Right cardiac atrium (tissue), 5 donors: ENCODE measurements at regions not wholly inside any gene's neighbourhood (a gene's known extent, or its start where the extent isn't known, plus 50 kb on each side); places are given as distances from the start of the nearest gene placed in this dataset.
"Not testable (repeated sequence)": the region's sequence is repeated elsewhere in the genome, so short reads cannot be mapped to it uniquely, and the experiment has no call there.

ENCODE experiments used
- ATAC-seq, 2 donors: fragments of 200-7000 bp; cut with Tn5 transposase; one replicate each; pipeline versions ENCODE4 v1.8.0 to v1.9.1; 2020; ENCODE audit warnings: moderate library complexity in 2 of 2, mild to moderate bottlenecking in 1 of 2
- DNase-seq, 3 donors: peaks; one replicate each; pipeline ENCODE4 v3.0.0-alpha.2; 2020
- H3K27ac ChIP-seq: one replicate; pipeline ENCODE4 v1.5.1; 2013; ENCODE audit warnings: mild to moderate bottlenecking, low read length, control low read depth, moderate library complexity
- H3K27me3 ChIP-seq: one replicate; pipeline ENCODE4 v1.6.1; 2013; ENCODE audit not compliant: control insufficient read depth, insufficient read depth
- H3K4me1 ChIP-seq: one replicate; pipeline ENCODE4 v1.6.1; 2013; ENCODE audit warnings: low read length; ENCODE audit not compliant: control insufficient read depth, insufficient read depth
- H3K4me3 ChIP-seq: one replicate; pipeline ENCODE4 v1.5.1; 2013; ENCODE audit warnings: low read length, control low read depth
- H3K9me3 ChIP-seq: one replicate; pipeline ENCODE4 v1.6.1; 2013; ENCODE audit warnings: low read length; ENCODE audit not compliant: control insufficient read depth
- WGBS: extraction: QIAGEN DNeasy Blood & Tissue Kit; methylation state at CpG from one replicate; pipeline ENCODE4 v1.1.7; 2013; 5-methylcytosine and 5-hydroxymethylcytosine counted together
- intact Hi-C, 4 donors: fragments of 100-400 bp; cut with DNase I; formaldehyde crosslinking; loops; one replicate each; pipeline versions ENCODE4 v1.11.0 to v1.14.0; 2022 to 2023
- donor health status: healthy with polysubstance abuse.
- donor health status: DM: no; HTN: yes; CAD: no.
- donor health status: DM: no; HTN: no; CAD: no.
- donor health status: DM: no; HTN: yes; CAD: no; lungs with severe emphysema.
- donor health status: DM: yes; HTN: yes; CAD: no.

GRCh38 chr4:115453416-115453815 is 340.0 kb upstream of the NDST4 start:
- Histone ChIP-seq H3K27me3 (no peaks in the 10 kb centered on the region), H3K9me3 (no peaks in the 10 kb centered on the region), H3K4me3 (no peak overlapping the region), H3K27ac (no peak overlapping the region), H3K4me1 (no peaks in the 10 kb centered on the region)
- intact Hi-C loops, result no loop called here
- 10% methylated on average over 1 of the region's 1 CpG for WGBS
- no peak for ATAC-seq
- no peak for DNase-seq

- not testable (repeated sequence) for ATAC-seq
These were observed 338.8 kb upstream of the NDST4 start for GRCh38 chr4:115452229-115452628.

GRCh38 chr4:115437739-115438138 is 324.3 kb upstream of the NDST4 start:
- Histone ChIP-seq H3K4me3 (no peak overlapping the region), H3K9me3 (no peaks in the 10 kb centered on the region), H3K4me1 (no peaks in the 10 kb centered on the region), H3K27ac (no peak overlapping the region), H3K27me3 (no peaks in the 10 kb centered on the region)
- DNase-seq (no peak), ATAC-seq (no peak)
- intact Hi-C loops, result no loop called here
- 77% methylated on average over 3 of the region's 3 CpGs for WGBS

More at GRCh38 chr4:115452229-115452628, 338.8 kb upstream of the NDST4 start:
- H3K27ac ChIP-seq, H3K27me3 ChIP-seq, H3K9me3 ChIP-seq, H3K4me1 ChIP-seq, intact Hi-C loops, H3K4me3 ChIP-seq: not testable (repeated sequence)
- DNase-seq, result peak in 1 of 3 donors; percentile 41
- WGBS, result 97% methylated on average over 2 of the region's 2 CpGs

GRCh38 chr4:115433491-115433890 is 320.1 kb upstream of the NDST4 start:
- Histone ChIP-seq H3K4me1 (no peaks in the 10 kb centered on the region), H3K9me3 (no peaks in the 10 kb centered on the region), H3K27ac (no peak overlapping the region), H3K27me3 (no peaks in the 10 kb centered on the region), H3K4me3 (no peak overlapping the region)
- ATAC-seq (no peak), DNase-seq (no peak)
- intact Hi-C loops, result no loop called here
- 87% methylated on average over 1 of the region's 1 CpG for WGBS

GRCh38 chr4:115430024-115430423 is 316.6 kb upstream of the NDST4 start:
- Histone ChIP-seq H3K4me3 (no peak overlapping the region), H3K9me3 (no peaks in the 10 kb centered on the region), H3K4me1 (no peaks in the 10 kb centered on the region), H3K27me3 (no peaks in the 10 kb centered on the region), H3K27ac (no peak overlapping the region)
- intact Hi-C loops, result no loop called here
- ATAC-seq (no peak), DNase-seq (no peak)
- WGBS, result 62% methylated on average over 3 of the region's 3 CpGs

- Histone ChIP-seq H3K27ac (no peak overlapping the region), H3K9me3 (no peaks in the 10 kb centered on the region), H3K27me3 (no peaks in the 10 kb centered on the region), H3K4me1 (no peaks in the 10 kb centered on the region), H3K4me3 (no peak overlapping the region)
- 35% methylated on average over 1 of the region's 1 CpG for WGBS
- intact Hi-C loops, result no loop called here
- ATAC-seq (no peak), DNase-seq (no peak)
These were observed 315.0 kb upstream of the NDST4 start for GRCh38 chr4:115428455-115428854.

GRCh38 chr4:115424852-115425251 is 311.4 kb upstream of the NDST4 start:
- DNase-seq (no peak), ATAC-seq (no peak)
- Histone ChIP-seq H3K4me3 (no peak overlapping the region), H3K27ac (no peak overlapping the region), H3K27me3 (no peaks in the 10 kb centered on the region), H3K9me3 (no peaks in the 10 kb centered on the region), H3K4me1 (no peaks in the 10 kb centered on the region)
- WGBS, result 64% methylated on average over 1 of the region's 1 CpG
- intact Hi-C loops, result no loop called here

- H3K4me1 ChIP-seq, result no peaks in the 10 kb centered on the region
- ATAC-seq (no peak), DNase-seq (no peak)
- no peak overlapping the region for H3K4me3 ChIP-seq
- H3K9me3 ChIP-seq, result no peaks in the 10 kb centered on the region
- no peaks in the 10 kb centered on the region for H3K27me3 ChIP-seq
- intact Hi-C loops, result no loop called here
- H3K27ac ChIP-seq, result no peak overlapping the region
- 65% methylated on average over 8 of the region's 8 CpGs for WGBS
These were observed 305.4 kb upstream of the NDST4 start for GRCh38 chr4:115418635-115419396.

GRCh38 chr4:115396034-115396433 is 282.6 kb upstream of the NDST4 start:
- no peaks in the 10 kb centered on the region for H3K4me1 ChIP-seq
- DNase-seq, result no peak
- no peak overlapping the region for H3K27ac ChIP-seq
- intact Hi-C loops, result no loop called here
- H3K9me3 ChIP-seq, result no peaks in the 10 kb centered on the region
- ATAC-seq, result no peak
- no peak overlapping the region for H3K4me3 ChIP-seq
- H3K27me3 ChIP-seq, result no peaks in the 10 kb centered on the region

GRCh38 chr4:115376866-115377265 is 263.4 kb upstream of the NDST4 start:
- intact Hi-C loops, result no loop called here
- DNase-seq (no peak), ATAC-seq (no peak)
- no peak overlapping the region for H3K27ac ChIP-seq
- no peak overlapping the region for H3K4me3 ChIP-seq
- H3K9me3 ChIP-seq, result no peaks in the 10 kb centered on the region
- H3K27me3 ChIP-seq, result no peaks in the 10 kb centered on the region
- no peaks in the 10 kb centered on the region for H3K4me1 ChIP-seq
- WGBS, result 88% methylated on average over 2 of the region's 2 CpGs

GRCh38 chr4:115374621-115375020 is 261.2 kb upstream of the NDST4 start:
- intact Hi-C loops, result no loop called here
- H3K4me3 ChIP-seq, result no peak overlapping the region
- no peaks in the 10 kb centered on the region for H3K4me1 ChIP-seq
- ATAC-seq, result no peak
- H3K27ac ChIP-seq, result no peak overlapping the region
- WGBS, result 85% methylated on average over 4 of the region's 4 CpGs
- H3K27me3 ChIP-seq, result no peaks in the 10 kb centered on the region
- no peaks in the 10 kb centered on the region for H3K9me3 ChIP-seq
- no peak for DNase-seq

GRCh38 chr4:115370490-115370889 is 257.1 kb upstream of the NDST4 start:
- DNase-seq (no peak), ATAC-seq (no peak)
- no peaks in the 10 kb centered on the region for H3K4me1 ChIP-seq
- no peaks in the 10 kb centered on the region for H3K9me3 ChIP-seq
- 66% methylated on average over 3 of the region's 3 CpGs for WGBS
- no peaks in the 10 kb centered on the region for H3K27me3 ChIP-seq
- no peak overlapping the region for H3K27ac ChIP-seq
- intact Hi-C loops, result no loop called here
- H3K4me3 ChIP-seq, result no peak overlapping the region
